Transverse colon (tissue), 4 donors: ENCODE measurements at regions not wholly inside any gene's neighbourhood (a gene's known extent, or its start where the extent isn't known, plus 50 kb on each side); places are given as distances from the start of the nearest gene placed in this dataset.

ENCODE experiments used
- DNase-seq: peaks from one replicate; pipeline ENCODE4 v3.0.0-alpha.2; 2019
- H3K27ac ChIP-seq, 4 donors: fragments of 200-600 bp; sonication (generic); 2 replicates each; pipeline ENCODE4 v1.5.1; 2016 to 2018; ENCODE audit warnings: inconsistent platforms in 4 of 4
- H3K27me3 ChIP-seq: fragments of 200-600 bp; sonication (generic); 2 replicates; pipeline ENCODE4 v1.5.1; 2017; ENCODE audit warnings: inconsistent platforms
- H3K36me3 ChIP-seq, 4 donors: fragments of 200-600 bp; sonication (generic); 2 replicates each; pipeline ENCODE4 v1.5.1; 2017 to 2019; ENCODE audit warnings: inconsistent platforms in 4 of 4
- H3K4me1 ChIP-seq, 4 donors: fragments of 200-600 bp; sonication (generic); 2 replicates each; pipeline ENCODE4 v1.5.1; 2017 to 2020; ENCODE audit warnings: inconsistent platforms in 4 of 4
- H3K4me3 ChIP-seq, 4 donors: fragments of 200-600 bp; sonication (generic); 1 replicate in 1 of 4; 2 replicates in 3 of 4; pipeline versions ENCODE4 v1.5.1 to v1.6.1; 2017 to 2019; ENCODE audit warnings: inconsistent platforms in 4 of 4
- H3K9me3 ChIP-seq, 2 donors: fragments of 200-600 bp; sonication (generic); 2 replicates each; pipeline ENCODE4 v1.5.1; 2017 to 2019; ENCODE audit warnings: inconsistent platforms in 2 of 2
- EP300 ChIP-seq: sonication (generic); formaldehyde crosslinking; IDR thresholded peaks from one replicate; pipeline ENCODE4 v1.6.1; 2017; ENCODE audit warnings: antibody characterized with exemption, low read depth
- POLR2A ChIP-seq: fragments of 450-650 bp; IDR thresholded peaks from one replicate; pipeline ENCODE4 v1.6.1; 2016; ENCODE audit warnings: antibody characterized with exemption, mild to moderate bottlenecking, moderate library complexity
- POLR2AphosphoS5 ChIP-seq, 3 donors: sonication (generic); formaldehyde crosslinking; IDR thresholded peaks; one replicate each; pipeline ENCODE4 v1.6.1; 2016; ENCODE audit warnings: antibody characterized with exemption in 3 of 3
- WGBS, 2 donors: methylation state at CpG; one replicate each; pipeline ENCODE4 v1.1.5; 2018; ENCODE audit warnings: low coverage in 1 of 2; 5-methylcytosine and 5-hydroxymethylcytosine counted together
- in situ Hi-C, 4 donors: fragments of 200-750 bp; cut with MboI; loops; one replicate each; pipeline versions ENCODE4 v1.15.0 to v1.15.1; 2017; ENCODE audit warnings: low sequenced_read_pairs in 3 of 4, low pct_ligation_motif_present in 1 of 4, low pct_unique_long_range_greater_than_20kb in 1 of 4
- intact Hi-C: fragments of 100-400 bp; cut with DNase I; formaldehyde crosslinking; loops from one replicate; pipeline ENCODE4 v1.15.1; 2023; ENCODE audit warnings: low total_unique reads
- TF ChIP-seq, protein P1 (sequence below), 5 experiments: fragments of 200-600 bp in 3 of 5; fragments of 450-650 bp in 2 of 5; sonication (generic) in 3 of 5; IDR thresholded peaks; 1 replicate in 2 of 5; 2 replicates in 3 of 5; pipeline ENCODE4 v1.5.1; 2016 to 2017; ENCODE audit warnings: antibody characterized with exemption in 5 of 5, inconsistent platforms in 3 of 5, mild to moderate bottlenecking in 2 of 5, moderate library complexity in 1 of 5

DNA sequence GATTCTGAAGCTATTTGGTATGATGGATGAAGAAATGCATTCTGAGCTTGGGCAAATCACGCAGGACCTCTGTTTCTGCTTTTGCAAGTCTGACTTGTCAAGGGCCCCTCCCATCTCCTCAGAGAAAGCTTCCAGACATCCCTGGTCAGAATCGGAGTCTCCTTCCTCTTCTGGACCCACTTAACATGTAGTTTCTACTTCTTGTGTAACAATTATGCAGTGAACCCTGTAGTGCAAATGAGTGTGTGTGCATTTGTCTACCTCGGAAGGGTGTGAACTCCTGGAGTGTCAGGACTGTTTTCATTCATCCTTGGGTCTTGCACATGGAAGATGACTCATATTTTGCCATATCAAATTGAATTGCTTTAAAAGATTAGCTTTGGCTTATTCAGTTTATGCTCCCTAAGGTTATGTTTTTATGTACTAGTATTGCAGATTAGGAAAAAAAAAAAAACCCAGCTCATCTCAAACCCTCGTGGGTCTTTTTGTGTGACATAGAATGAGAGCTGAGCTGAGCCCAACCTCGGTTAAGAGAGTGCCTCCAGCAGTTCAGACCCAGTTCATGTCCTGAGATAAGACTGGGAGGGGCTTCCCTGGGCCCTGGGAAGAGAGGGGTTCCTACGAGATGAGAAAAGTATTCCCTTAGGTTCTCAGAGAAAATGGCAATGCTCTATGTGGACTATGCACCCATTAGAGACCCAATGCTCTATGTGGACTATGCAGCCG is 61.1 kb upstream of the RPL34 start:
- H3K4me3 ChIP-seq, result no peak overlapping the region
- H3K27ac ChIP-seq, result no peak overlapping the region
- intact Hi-C loops (no loop called here), in situ Hi-C loops (loop anchor here in 1 of 4 donors (25.0 kb wide), 1 partner anchor 522 kb away; no protein-coding TSS in a partner anchor)
- H3K4me1 ChIP-seq, result no peaks in the 10 kb centered on the region
- no peaks in the 10 kb centered on the region for H3K9me3 ChIP-seq
- no peaks in the 10 kb centered on the region for H3K36me3 ChIP-seq
- H3K27me3 ChIP-seq, result no peaks in the 10 kb centered on the region
- no peak for DNase-seq
- TF ChIP-seq, protein P1, sequence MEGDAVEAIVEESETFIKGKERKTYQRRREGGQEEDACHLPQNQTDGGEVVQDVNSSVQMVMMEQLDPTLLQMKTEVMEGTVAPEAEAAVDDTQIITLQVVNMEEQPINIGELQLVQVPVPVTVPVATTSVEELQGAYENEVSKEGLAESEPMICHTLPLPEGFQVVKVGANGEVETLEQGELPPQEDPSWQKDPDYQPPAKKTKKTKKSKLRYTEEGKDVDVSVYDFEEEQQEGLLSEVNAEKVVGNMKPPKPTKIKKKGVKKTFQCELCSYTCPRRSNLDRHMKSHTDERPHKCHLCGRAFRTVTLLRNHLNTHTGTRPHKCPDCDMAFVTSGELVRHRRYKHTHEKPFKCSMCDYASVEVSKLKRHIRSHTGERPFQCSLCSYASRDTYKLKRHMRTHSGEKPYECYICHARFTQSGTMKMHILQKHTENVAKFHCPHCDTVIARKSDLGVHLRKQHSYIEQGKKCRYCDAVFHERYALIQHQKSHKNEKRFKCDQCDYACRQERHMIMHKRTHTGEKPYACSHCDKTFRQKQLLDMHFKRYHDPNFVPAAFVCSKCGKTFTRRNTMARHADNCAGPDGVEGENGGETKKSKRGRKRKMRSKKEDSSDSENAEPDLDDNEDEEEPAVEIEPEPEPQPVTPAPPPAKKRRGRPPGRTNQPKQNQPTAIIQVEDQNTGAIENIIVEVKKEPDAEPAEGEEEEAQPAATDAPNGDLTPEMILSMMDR (IDR thresholded peaks at IDR 0.05), result no peak
- TF ChIP-seq POLR2A (no peak), POLR2AphosphoS5 (IDR thresholded peaks at IDR 0.05) (no peak), EP300 (no peak)
- 63% methylated on average over 4 to 7 of the region's 7 CpGs for WGBS, 2 donors

DNA sequence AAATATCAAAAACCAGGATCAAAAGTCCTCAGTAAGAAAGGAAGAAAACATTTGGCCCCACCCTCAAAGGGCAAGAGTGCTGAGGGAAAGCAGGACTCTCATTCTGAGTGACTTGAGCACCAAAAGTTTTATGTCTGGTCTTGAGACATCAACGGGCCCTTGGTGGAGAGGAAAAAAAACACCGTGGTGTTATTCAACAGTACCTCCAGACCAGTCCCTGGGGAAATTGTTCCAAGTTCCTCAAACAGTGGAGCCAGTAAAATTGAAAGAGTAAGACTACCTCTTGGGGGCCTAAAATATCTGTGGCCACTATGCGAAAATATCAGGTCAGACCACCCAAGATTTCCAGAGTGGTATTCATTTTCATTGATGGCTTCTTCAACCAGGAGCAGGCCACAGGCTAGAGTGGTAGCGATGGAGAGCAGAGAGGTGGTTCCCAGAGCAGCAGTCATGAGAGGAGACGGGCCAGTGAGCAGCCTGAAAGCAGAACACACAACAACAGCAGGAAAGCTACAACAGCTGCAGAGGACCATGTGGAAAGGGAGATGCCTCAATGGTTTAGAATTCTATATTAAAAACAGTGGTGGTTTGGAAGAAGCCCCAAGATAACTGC is 63.7 kb upstream of the RPL34 start:
- intact Hi-C loops, result no loop called here
- TF ChIP-seq POLR2AphosphoS5 (IDR thresholded peaks at IDR 0.05), result no peak
- TF ChIP-seq, protein P1 (IDR thresholded peaks at IDR 0.05), result no peak
- no peak for TF ChIP-seq POLR2A
- no peak for TF ChIP-seq EP300
- no peak overlapping the region for H3K4me3 ChIP-seq
- H3K27ac ChIP-seq, result no peak overlapping the region
- H3K4me1 ChIP-seq, result no peaks in the 10 kb centered on the region
- in situ Hi-C loops, result loop anchor here in 1 of 4 donors (25.0 kb wide), 1 partner anchor 519 kb away; no protein-coding TSS in a partner anchor
- no peaks in the 10 kb centered on the region for H3K27me3 ChIP-seq
- no peak for DNase-seq
- 94% methylated on average over 3 to 5 of the region's 5 CpGs for WGBS, 2 donors
- H3K36me3 ChIP-seq, result no peaks in the 10 kb centered on the region
- no peaks in the 10 kb centered on the region for H3K9me3 ChIP-seq

DNA sequence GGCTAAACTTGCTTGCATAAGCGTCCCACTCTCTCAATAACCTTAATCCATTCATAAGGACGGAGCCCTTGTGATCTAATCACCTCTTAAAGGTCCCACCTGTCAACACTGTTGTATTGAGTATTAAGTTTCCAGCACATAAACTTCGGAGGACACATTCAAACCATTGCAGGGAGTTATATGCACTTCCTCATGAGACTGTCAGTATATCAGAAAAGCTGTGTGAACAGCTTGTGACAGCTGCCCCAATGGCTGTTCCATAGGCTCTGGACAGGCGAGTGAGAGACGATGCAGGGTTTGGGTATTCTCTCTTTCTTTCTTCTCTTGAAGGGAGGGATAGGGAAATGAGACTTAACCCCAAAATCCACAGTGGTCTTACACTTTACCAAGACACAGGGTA is 64.2 kb upstream of the RPL34 start:
- H3K36me3 ChIP-seq, result no peaks in the 10 kb centered on the region
- in situ Hi-C loops (loop anchor here in 1 of 4 donors (25.0 kb wide), 1 partner anchor 519 kb away; no protein-coding TSS in a partner anchor), intact Hi-C loops (no loop called here)
- H3K4me3 ChIP-seq, result no peak overlapping the region
- H3K9me3 ChIP-seq, result no peaks in the 10 kb centered on the region
- no peaks in the 10 kb centered on the region for H3K27me3 ChIP-seq
- TF ChIP-seq, protein P1 (IDR thresholded peaks at IDR 0.05), result no peak
- no peak for TF ChIP-seq POLR2A
- TF ChIP-seq EP300, result no peak
- no peak for TF ChIP-seq POLR2AphosphoS5 (IDR thresholded peaks at IDR 0.05)
- WGBS, 2 donors, result 79 to 100% methylated on average over 2 to 5 of the region's 5 CpGs
- H3K27ac ChIP-seq, result no peak overlapping the region
- no peak for DNase-seq
- H3K4me1 ChIP-seq, result no peaks in the 10 kb centered on the region

DNA sequence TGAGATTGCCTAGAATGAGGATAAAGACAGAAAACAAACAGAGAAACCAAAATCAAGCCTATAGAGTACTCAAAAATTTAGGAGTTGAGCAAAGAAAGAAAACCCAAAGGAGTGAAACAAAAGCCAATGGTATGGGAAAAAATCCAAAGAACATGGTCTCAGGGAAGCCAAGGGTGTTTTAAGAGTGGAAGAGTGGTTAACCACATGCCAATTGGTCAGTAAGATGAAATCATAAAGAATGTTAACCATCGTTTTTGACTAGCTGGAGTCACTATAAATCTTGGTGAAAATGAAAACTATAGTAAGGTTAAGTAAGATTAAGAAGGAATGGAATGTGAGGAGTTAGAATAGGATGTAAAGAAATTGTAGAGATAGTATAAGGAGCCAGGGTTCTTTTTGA is 64.7 kb upstream of the RPL34 start:
- 45 to 51% methylated on average over 1 of the region's 1 CpG for WGBS, 2 donors
- no peaks in the 10 kb centered on the region for H3K27me3 ChIP-seq
- no peaks in the 10 kb centered on the region for H3K9me3 ChIP-seq
- intact Hi-C loops (no loop called here), in situ Hi-C loops (loop anchor here in 1 of 4 donors (25.0 kb wide), 1 partner anchor 518 kb away; no protein-coding TSS in a partner anchor)
- no peak overlapping the region for H3K27ac ChIP-seq
- H3K4me3 ChIP-seq, result no peak overlapping the region
- H3K4me1 ChIP-seq, result no peaks in the 10 kb centered on the region
- no peaks in the 10 kb centered on the region for H3K36me3 ChIP-seq
- TF ChIP-seq EP300, result no peak
- TF ChIP-seq, protein P1 (IDR thresholded peaks at IDR 0.05), result no peak
- no peak for TF ChIP-seq POLR2AphosphoS5 (IDR thresholded peaks at IDR 0.05)
- no peak for TF ChIP-seq POLR2A
- DNase-seq, result no peak
